ENCODE measurements at regions not wholly inside any gene's neighbourhood (a gene's known extent, or its start where the extent isn't known, plus 50 kb on each side); places are given as distances from the start of the nearest gene placed in this dataset.

DNA sequence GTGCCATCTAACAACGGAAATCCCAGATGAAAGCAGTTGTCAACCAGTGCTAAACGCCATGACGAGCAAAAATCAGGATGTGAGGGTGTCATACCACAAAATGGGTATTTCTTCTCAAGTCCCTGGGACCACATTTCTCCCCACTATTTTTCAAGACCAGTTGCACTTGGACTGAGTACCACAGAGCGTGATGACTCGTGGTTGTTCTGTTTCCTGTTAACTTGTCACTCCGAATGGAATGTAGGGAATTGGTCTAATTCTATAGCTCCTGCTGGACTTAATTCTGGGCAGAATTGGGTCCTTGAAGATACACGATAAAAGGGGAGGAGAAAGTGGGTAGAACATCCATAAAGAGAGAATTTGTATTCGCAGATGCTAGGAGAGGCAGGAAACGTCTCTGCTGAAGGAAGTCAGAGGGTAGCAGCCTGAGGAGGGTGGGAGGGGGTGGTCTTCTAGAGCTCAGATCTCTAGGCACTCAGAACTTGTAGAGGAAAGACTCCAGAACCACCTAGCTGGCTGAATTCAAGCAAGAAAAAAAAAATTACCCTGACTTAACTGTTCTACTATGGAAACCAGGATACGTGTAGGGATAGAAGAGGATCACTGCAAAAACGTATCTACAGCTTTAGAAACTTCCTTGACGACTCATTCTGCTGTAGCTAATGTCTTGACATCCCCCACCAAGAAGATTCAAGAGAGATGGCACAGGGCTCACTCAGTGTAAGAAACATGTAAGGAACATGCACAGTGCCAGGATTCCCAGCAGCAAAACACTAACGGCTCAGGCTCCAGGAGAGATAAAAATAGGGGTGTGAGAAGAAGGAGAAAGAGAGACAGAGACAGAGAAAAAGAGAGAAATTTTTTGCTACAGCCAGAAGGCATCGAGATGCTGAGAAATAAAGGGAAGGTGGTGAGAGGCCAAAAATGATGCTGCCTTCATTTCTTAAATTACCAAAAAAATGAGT is 494.7 kb downstream of the CD83 start:
- TF ChIP-seq, protein P1, sequence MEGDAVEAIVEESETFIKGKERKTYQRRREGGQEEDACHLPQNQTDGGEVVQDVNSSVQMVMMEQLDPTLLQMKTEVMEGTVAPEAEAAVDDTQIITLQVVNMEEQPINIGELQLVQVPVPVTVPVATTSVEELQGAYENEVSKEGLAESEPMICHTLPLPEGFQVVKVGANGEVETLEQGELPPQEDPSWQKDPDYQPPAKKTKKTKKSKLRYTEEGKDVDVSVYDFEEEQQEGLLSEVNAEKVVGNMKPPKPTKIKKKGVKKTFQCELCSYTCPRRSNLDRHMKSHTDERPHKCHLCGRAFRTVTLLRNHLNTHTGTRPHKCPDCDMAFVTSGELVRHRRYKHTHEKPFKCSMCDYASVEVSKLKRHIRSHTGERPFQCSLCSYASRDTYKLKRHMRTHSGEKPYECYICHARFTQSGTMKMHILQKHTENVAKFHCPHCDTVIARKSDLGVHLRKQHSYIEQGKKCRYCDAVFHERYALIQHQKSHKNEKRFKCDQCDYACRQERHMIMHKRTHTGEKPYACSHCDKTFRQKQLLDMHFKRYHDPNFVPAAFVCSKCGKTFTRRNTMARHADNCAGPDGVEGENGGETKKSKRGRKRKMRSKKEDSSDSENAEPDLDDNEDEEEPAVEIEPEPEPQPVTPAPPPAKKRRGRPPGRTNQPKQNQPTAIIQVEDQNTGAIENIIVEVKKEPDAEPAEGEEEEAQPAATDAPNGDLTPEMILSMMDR (conservative IDR thresholded peaks at IDR 0.05 in 1 of 2, IDR thresholded peaks at IDR 0.05 in 1 of 2; ENCODE audit: low read depth in 1 of 2, low read length in 2 of 2), result no peak
- TF ChIP-seq EZH2 (IDR thresholded peaks at IDR 0.05; ENCODE audit: low read length, missing control alignments), result no peak
